Peyer's patch (tissue), 4 donors: ENCODE measurements at regions not wholly inside any gene's neighbourhood (a gene's known extent, or its start where the extent isn't known, plus 50 kb on each side); places are given as distances from the start of the nearest gene placed in this dataset.

Source experiments
- CTCF ChIP-seq, 6 experiments: fragments of 450-650 bp in 4 of 6; fragments of 200-600 bp in 2 of 6; sonication (generic) in 1 of 6; IDR thresholded peaks; one replicate each; pipeline ENCODE4 v1.5.1; 2017 to 2019; ENCODE audit warnings: antibody characterized with exemption in 6 of 6, mild to moderate bottlenecking in 3 of 6, moderate library complexity in 1 of 6
- POLR2A ChIP-seq, 2 donors: fragments of 450-650 bp; IDR thresholded peaks; one replicate each; pipeline ENCODE4 v1.5.1; 2017; ENCODE audit warnings: antibody characterized with exemption in 2 of 2, mild to moderate bottlenecking in 2 of 2, moderate library complexity in 2 of 2

- no peak for TF ChIP-seq CTCF (IDR thresholded peaks at IDR 0.05)
- no peak for TF ChIP-seq POLR2A (IDR thresholded peaks at IDR 0.05)
Observed at GRCh38 chr1:34400675-34401074, 224.0 kb downstream of the C1orf94 start.
